ENCODE measurements at regions not wholly inside any gene's neighbourhood (a gene's known extent, or its start where the extent isn't known, plus 50 kb on each side); places are given as distances from the start of the nearest gene placed in this dataset.
"Not testable (repeated sequence)": the region's sequence is repeated elsewhere in the genome, so short reads cannot be mapped to it uniquely, and the experiment has no call there.

GRCh38 chr6:112689183-112689858 lies 342.2 kb downstream of the RFPL4B start:
- H3K36me3 ChIP-seq; H3K27ac ChIP-seq; DNase-seq (ENCODE audit: low read depth in 1 of 2, low spot score in 1 of 2); H3K9me3 ChIP-seq (ENCODE audit: low read depth); H3K27me3 ChIP-seq; H3K4me1 ChIP-seq (ENCODE audit: low read depth); H3K4me3 ChIP-seq: not testable (repeated sequence)

- peak in 1 of 2 donors; percentile 60 for DNase-seq (ENCODE audit: low read depth in 1 of 2, low spot score in 1 of 2)
- Histone ChIP-seq H3K9me3 (ENCODE audit: low read depth) (no peaks in the 10 kb centered on the region), H3K27ac (no peak overlapping the region), H3K36me3 (no peaks in the 10 kb centered on the region), H3K4me3 (no peak overlapping the region), H3K27me3 (no peaks in the 10 kb centered on the region), H3K4me1 (ENCODE audit: low read depth) (no peaks in the 10 kb centered on the region)
- no peak for TF ChIP-seq CTCF (IDR thresholded peaks at IDR 0.05; ENCODE audit: low read depth, low read length)
These were observed 343.5 kb downstream of the RFPL4B start for GRCh38 chr6:112690497-112691202.

GRCh38 chr6:112691289-112691688 lies 344.2 kb downstream of the RFPL4B start:
- Histone ChIP-seq H3K4me3 (no peak overlapping the region), H3K9me3 (ENCODE audit: low read depth) (no peaks in the 10 kb centered on the region), H3K36me3 (no peaks in the 10 kb centered on the region), H3K27ac (no peak overlapping the region), H3K4me1 (ENCODE audit: low read depth) (no peaks in the 10 kb centered on the region), H3K27me3 (no peaks in the 10 kb centered on the region)
- peak in 1 of 2 donors; percentile 78 for DNase-seq (ENCODE audit: low read depth in 1 of 2, low spot score in 1 of 2)
- TF ChIP-seq CTCF (IDR thresholded peaks at IDR 0.05; ENCODE audit: low read depth, low read length) = no peak

GRCh38 chr6:112695001-112695400 lies 347.9 kb downstream of the RFPL4B start:
- Histone ChIP-seq H3K36me3 (no peaks in the 10 kb centered on the region), H3K27ac (no peak overlapping the region), H3K9me3 (ENCODE audit: low read depth) (no peaks in the 10 kb centered on the region), H3K4me1 (ENCODE audit: low read depth) (no peaks in the 10 kb centered on the region), H3K27me3 (no peaks in the 10 kb centered on the region), H3K4me3 (no peak overlapping the region)
- no peak for TF ChIP-seq CTCF (IDR thresholded peaks at IDR 0.05; ENCODE audit: low read depth, low read length)
- DNase-seq (ENCODE audit: low read depth in 1 of 2, low spot score in 1 of 2) = no peak

GRCh38 chr6:112697265-112697664 lies 350.1 kb downstream of the RFPL4B start:
- H3K4me1 ChIP-seq (ENCODE audit: low read depth) = no peaks in the 10 kb centered on the region
- TF ChIP-seq CTCF (IDR thresholded peaks at IDR 0.05; ENCODE audit: low read depth, low read length) = no peak
- no peaks in the 10 kb centered on the region for H3K36me3 ChIP-seq
- DNase-seq (ENCODE audit: low read depth in 1 of 2, low spot score in 1 of 2) = no peak
- H3K27me3 ChIP-seq = no peaks in the 10 kb centered on the region
- no peak overlapping the region for H3K27ac ChIP-seq
- H3K9me3 ChIP-seq (ENCODE audit: low read depth) = no peaks in the 10 kb centered on the region
- H3K4me3 ChIP-seq = no peak overlapping the region

GRCh38 chr6:112701201-112701600 lies 354.1 kb downstream of the RFPL4B start:
- no peak for TF ChIP-seq CTCF (IDR thresholded peaks at IDR 0.05; ENCODE audit: low read depth, low read length)
- Histone ChIP-seq H3K4me3 (no peak overlapping the region), H3K27ac (no peak overlapping the region), H3K36me3 (no peaks in the 10 kb centered on the region), H3K9me3 (ENCODE audit: low read depth) (no peaks in the 10 kb centered on the region), H3K4me1 (ENCODE audit: low read depth) (no peaks in the 10 kb centered on the region), H3K27me3 (no peaks in the 10 kb centered on the region)
- DNase-seq (ENCODE audit: low read depth in 1 of 2, low spot score in 1 of 2) = peak; percentile 36 to 59
